Right cardiac atrium (tissue), 5 donors: ENCODE measurements at regions not wholly inside any gene's neighbourhood (a gene's known extent, or its start where the extent isn't known, plus 50 kb on each side); places are given as distances from the start of the nearest gene placed in this dataset.
A peak's percentile ranks its signal among the peaks of the same experiment; 100 is the strongest.

ENCODE experiments used
- ATAC-seq, 2 donors: fragments of 200-7000 bp; cut with Tn5 transposase; one replicate each; pipeline versions ENCODE4 v1.8.0 to v1.9.1; 2020; ENCODE audit warnings: moderate library complexity in 2 of 2, mild to moderate bottlenecking in 1 of 2
- DNase-seq, 3 donors: peaks; one replicate each; pipeline ENCODE4 v3.0.0-alpha.2; 2020
- H3K27ac ChIP-seq: one replicate; pipeline ENCODE4 v1.5.1; 2013; ENCODE audit warnings: mild to moderate bottlenecking, low read length, control low read depth, moderate library complexity
- H3K27me3 ChIP-seq: one replicate; pipeline ENCODE4 v1.6.1; 2013; ENCODE audit not compliant: control insufficient read depth, insufficient read depth
- H3K4me1 ChIP-seq: one replicate; pipeline ENCODE4 v1.6.1; 2013; ENCODE audit warnings: low read length; ENCODE audit not compliant: control insufficient read depth, insufficient read depth
- H3K4me3 ChIP-seq: one replicate; pipeline ENCODE4 v1.5.1; 2013; ENCODE audit warnings: low read length, control low read depth
- H3K9me3 ChIP-seq: one replicate; pipeline ENCODE4 v1.6.1; 2013; ENCODE audit warnings: low read length; ENCODE audit not compliant: control insufficient read depth
- WGBS: extraction: QIAGEN DNeasy Blood & Tissue Kit; methylation state at CpG from one replicate; pipeline ENCODE4 v1.1.7; 2013; 5-methylcytosine and 5-hydroxymethylcytosine counted together
- intact Hi-C, 4 donors: fragments of 100-400 bp; cut with DNase I; formaldehyde crosslinking; loops; one replicate each; pipeline versions ENCODE4 v1.11.0 to v1.14.0; 2022 to 2023
- donor health status: healthy with polysubstance abuse.
- donor health status: DM: no; HTN: yes; CAD: no.
- donor health status: DM: no; HTN: no; CAD: no.
- donor health status: DM: no; HTN: yes; CAD: no; lungs with severe emphysema.
- donor health status: DM: yes; HTN: yes; CAD: no.

- intact Hi-C loops = no loop called here
- H3K27me3 ChIP-seq = no peaks in the 10 kb centered on the region
- ATAC-seq (peak in 1 of 2 donors; percentile 17), DNase-seq (peak in 1 of 3 donors; percentile 22)
- peaks cover 2% of the 10 kb centered on the region for H3K4me1 ChIP-seq
- H3K4me3 ChIP-seq = peak overlapping the region; percentile 57
- H3K27ac ChIP-seq = peak overlapping the region; percentile 94
- no peaks in the 10 kb centered on the region for H3K9me3 ChIP-seq
- 3% methylated on average over 15 of the region's 15 CpGs for WGBS
These were observed 1418.4 kb downstream of the UQCRFS1 start for GRCh38 chr19:27794494-27795042.

GRCh38 chr19:27793644-27794493, 1419.1 kb downstream of the UQCRFS1 start:
- under 1% methylated on average over 51 of the region's 51 CpGs for WGBS
- H3K9me3 ChIP-seq = no peaks in the 10 kb centered on the region
- intact Hi-C loops = no loop called here

GRCh38 chr19:27793128-27793643, 1419.8 kb downstream of the UQCRFS1 start:
- H3K9me3 ChIP-seq = no peaks in the 10 kb centered on the region
- intact Hi-C loops = no loop called here
- ATAC-seq (peak; percentile 90 to 91), DNase-seq (peak; percentile 77 to 89 (median 79))
- H3K4me1 ChIP-seq = peaks cover 2% of the 10 kb centered on the region
- H3K27ac ChIP-seq = peak overlapping the region; percentile 94
- peak overlapping the region; percentile 57 for H3K4me3 ChIP-seq
- WGBS = under 1% methylated on average over 20 of the region's 20 CpGs
- no peaks in the 10 kb centered on the region for H3K27me3 ChIP-seq

More at GRCh38 chr19:27793644-27794493, 1419.1 kb downstream of the UQCRFS1 start:
- DNase-seq (peak; percentile 95 to 98 (median 96)), ATAC-seq (peak; percentile 99 to 100)
- H3K27ac ChIP-seq = peak overlapping the region; percentile 94
- peaks cover 2% of the 10 kb centered on the region for H3K4me1 ChIP-seq
- peak overlapping the region; percentile 57 for H3K4me3 ChIP-seq
- H3K27me3 ChIP-seq = no peaks in the 10 kb centered on the region

DNA sequence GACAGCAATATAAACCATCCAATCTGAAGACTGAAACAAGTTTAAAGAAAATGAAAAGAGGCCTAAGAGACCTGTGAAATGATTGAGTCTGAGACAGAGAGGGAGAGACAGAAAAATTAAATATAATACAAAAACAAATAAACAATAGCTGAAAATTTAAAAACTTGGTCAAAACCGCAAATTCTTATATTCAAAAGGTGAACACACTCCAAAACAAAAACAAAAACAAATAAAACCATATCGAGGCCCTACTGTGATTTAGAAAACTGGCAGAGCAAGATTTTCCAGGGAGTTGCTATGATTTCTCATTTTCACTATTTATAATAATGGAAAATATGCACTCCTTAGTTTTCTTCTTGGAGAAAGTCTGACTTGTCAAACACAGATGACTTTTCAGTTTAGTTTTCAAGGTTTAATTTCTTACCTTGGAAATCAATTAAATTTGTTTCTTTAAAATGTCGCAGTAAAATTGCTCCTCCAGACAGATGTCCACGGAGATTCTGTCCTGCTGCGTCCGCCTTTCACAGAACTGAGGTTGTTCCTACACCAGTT, 1420.3 kb downstream of the UQCRFS1 start:
- H3K4me3 ChIP-seq = peak overlapping the region; percentile 57
- ATAC-seq = no peak
- H3K27ac ChIP-seq = peak overlapping the region; percentile 94
- H3K4me1 ChIP-seq = peaks cover 2% of the 10 kb centered on the region
- intact Hi-C loops = no loop called here
- WGBS = 13% methylated on average over 6 of the region's 6 CpGs
- no peaks in the 10 kb centered on the region for H3K9me3 ChIP-seq
- no peaks in the 10 kb centered on the region for H3K27me3 ChIP-seq
- no peak for DNase-seq

GRCh38 chr19:27780367-27781075, 1432.4 kb downstream of the UQCRFS1 start:
- no peaks in the 10 kb centered on the region for H3K27me3 ChIP-seq
- H3K9me3 ChIP-seq = no peaks in the 10 kb centered on the region
- DNase-seq = no peak
- H3K4me3 ChIP-seq = no peak overlapping the region
- ATAC-seq = no peak
- 81% methylated on average over 10 of the region's 10 CpGs for WGBS
- H3K4me1 ChIP-seq = no peaks in the 10 kb centered on the region
- intact Hi-C loops = no loop called here
- no peak overlapping the region for H3K27ac ChIP-seq

GRCh38 chr19:27779954-27780353, 1433.0 kb downstream of the UQCRFS1 start:
- no peaks in the 10 kb centered on the region for H3K4me1 ChIP-seq
- DNase-seq (no peak), ATAC-seq (no peak)
- no peak overlapping the region for H3K27ac ChIP-seq
- no peaks in the 10 kb centered on the region for H3K27me3 ChIP-seq
- intact Hi-C loops = no loop called here
- H3K9me3 ChIP-seq = no peaks in the 10 kb centered on the region
- H3K4me3 ChIP-seq = no peak overlapping the region
- 90% methylated on average over 1 of the region's 1 CpG for WGBS

DNA sequence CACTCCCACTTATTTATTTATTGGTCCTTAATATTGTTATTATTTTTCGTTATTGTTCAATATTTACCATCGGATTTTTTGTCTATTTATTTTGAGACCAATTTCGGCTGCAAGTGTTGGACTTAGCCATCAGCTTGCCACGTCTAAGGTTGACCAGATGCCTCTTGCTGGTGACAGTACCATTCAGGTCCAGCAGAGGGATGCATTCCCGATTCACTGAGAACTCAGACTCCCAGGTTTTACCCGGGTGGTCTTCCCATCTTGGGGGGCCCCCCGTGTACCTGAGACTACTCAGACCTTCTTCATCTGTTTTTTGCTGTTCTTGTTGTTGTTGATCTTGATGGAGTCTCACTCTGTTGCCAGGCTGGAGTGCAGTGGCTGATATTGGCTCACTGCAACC, 1435.2 kb downstream of the UQCRFS1 start:
- H3K9me3 ChIP-seq = no peaks in the 10 kb centered on the region
- ATAC-seq (no peak), DNase-seq (no peak)
- intact Hi-C loops = no loop called here
- H3K27ac ChIP-seq = no peak overlapping the region
- WGBS = 97% methylated on average over 7 of the region's 7 CpGs
- H3K27me3 ChIP-seq = no peaks in the 10 kb centered on the region
- H3K4me3 ChIP-seq = no peak overlapping the region
- H3K4me1 ChIP-seq = no peaks in the 10 kb centered on the region

- Histone ChIP-seq H3K9me3 (no peaks in the 10 kb centered on the region), H3K4me3 (no peak overlapping the region), H3K27ac (no peak overlapping the region), H3K27me3 (no peaks in the 10 kb centered on the region), H3K4me1 (no peaks in the 10 kb centered on the region)
- intact Hi-C loops = no loop called here
- ATAC-seq (no peak), DNase-seq (no peak)
- WGBS = 97% methylated on average over 7 of the region's 7 CpGs
These were observed 1435.7 kb downstream of the UQCRFS1 start for GRCh38 chr19:27777242-27777641.

GRCh38 chr19:27776524-27776923, 1436.4 kb downstream of the UQCRFS1 start:
- intact Hi-C loops = no loop called here
- H3K27ac ChIP-seq = no peak overlapping the region
- WGBS = 94% methylated on average over 3 of the region's 3 CpGs

DNA sequence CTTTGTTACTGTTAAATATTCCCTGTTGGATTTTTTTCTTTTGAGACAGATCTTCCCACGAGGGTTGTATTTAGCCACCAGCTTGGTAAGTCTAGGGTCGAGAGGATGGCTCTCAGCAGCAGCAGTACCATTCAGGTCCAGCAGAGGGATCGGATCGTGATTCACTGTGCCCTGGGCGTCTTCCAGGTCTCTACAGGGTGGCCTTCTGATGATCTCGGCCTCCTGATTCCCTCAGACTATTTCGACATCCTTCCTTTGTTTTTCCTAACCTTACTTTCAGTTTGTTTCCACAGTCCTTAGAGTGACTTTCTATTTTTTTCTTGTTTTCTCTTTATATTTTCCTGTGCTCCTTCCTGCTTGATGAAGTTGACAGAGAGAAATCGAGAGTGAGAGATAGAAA, 1436.9 kb downstream of the UQCRFS1 start:
- ATAC-seq = no peak
- Histone ChIP-seq H3K9me3 (no peaks in the 10 kb centered on the region), H3K4me1 (no peaks in the 10 kb centered on the region), H3K27ac (no peak overlapping the region), H3K27me3 (no peaks in the 10 kb centered on the region), H3K4me3 (no peak overlapping the region)
- no peak for DNase-seq
- 93% methylated on average over 8 of the region's 8 CpGs for WGBS
- intact Hi-C loops = no loop called here

More at GRCh38 chr19:27776524-27776923, 1436.4 kb downstream of the UQCRFS1 start:
- no peaks in the 10 kb centered on the region for H3K27me3 ChIP-seq
- H3K9me3 ChIP-seq = no peaks in the 10 kb centered on the region
- ATAC-seq (no peak), DNase-seq (no peak)
- no peak overlapping the region for H3K4me3 ChIP-seq
- H3K4me1 ChIP-seq = no peaks in the 10 kb centered on the region
